Keratinocyte (primary cell): ENCODE measurements at regions not wholly inside any gene's neighbourhood (a gene's known extent, or its start where the extent isn't known, plus 50 kb on each side); places are given as distances from the start of the nearest gene placed in this dataset.

Source experiments
- DNase-seq: peaks from one replicate; pipeline ENCODE4 v3.0.0-alpha.2; 2011; ENCODE audit warnings: low read depth, missing footprints, low spot score
- FAIRE-seq: peaks from 2 replicates; lab custom pipeline; 2011; peaks lifted over from hg19 to GRCh38; lab: Jason Lieb, UNC
- H2AFZ ChIP-seq: 2 replicates; pipeline ENCODE4 v1.6.0; 2012; ENCODE audit warnings: low read length, control low read depth, inconsistent platforms; ENCODE audit not compliant: control insufficient read depth
- H3K27ac ChIP-seq: 2 replicates; pipeline ENCODE4 v1.5.1; 2011; ENCODE audit warnings: low read length; ENCODE audit not compliant: control insufficient read depth, insufficient read depth
- H3K27me3 ChIP-seq: 3 replicates; pipeline ENCODE4 v1.6.0; 2011; ENCODE audit warnings: low read length; ENCODE audit not compliant: control insufficient read depth, insufficient read depth; ENCODE audit errors: extremely low read depth
- H3K36me3 ChIP-seq, 2 experiments: 2 replicates in 1 of 2; 3 replicates in 1 of 2; pipeline ENCODE4 v1.5.1; 2011; ENCODE audit warnings: low read length in 2 of 2, mild to moderate bottlenecking in 1 of 2; ENCODE audit not compliant: control insufficient read depth in 2 of 2, insufficient read depth in 2 of 2; ENCODE audit errors: extremely low read depth in 1 of 2
- H3K4me1 ChIP-seq: 3 replicates; pipeline ENCODE4 v1.5.1; 2011; ENCODE audit warnings: low read length; ENCODE audit not compliant: control insufficient read depth, insufficient read depth; ENCODE audit errors: extremely low read depth
- H3K4me2 ChIP-seq: 3 replicates; pipeline ENCODE4 v1.6.0; 2011; ENCODE audit warnings: low read depth, low read length; ENCODE audit not compliant: control insufficient read depth, insufficient read depth; ENCODE audit errors: extremely low read depth
- H3K4me3 ChIP-seq, 3 experiments: fragments of 200-600 bp in 1 of 3; sonication (generic) in 1 of 3; 2 replicates in 2 of 3; 3 replicates in 1 of 3; pipeline ENCODE4 v1.5.1; 2011 to 2016; ENCODE audit warnings: low read length in 3 of 3, mild to moderate bottlenecking in 3 of 3, control low read depth in 2 of 3, inconsistent platforms in 1 of 3, low read depth in 1 of 3, mixed read lengths in 1 of 3, mixed run types in 1 of 3, moderate library complexity in 1 of 3; ENCODE audit not compliant: control insufficient read depth in 2 of 3, insufficient read depth in 2 of 3; ENCODE audit errors: extremely low read depth in 1 of 3
- H3K79me2 ChIP-seq: 2 replicates; pipeline ENCODE4 v1.6.0; 2012; ENCODE audit warnings: low read length; ENCODE audit not compliant: control insufficient read depth, insufficient read depth
- H3K9ac ChIP-seq: 3 replicates; pipeline ENCODE4 v1.6.0; 2011; ENCODE audit warnings: low read length; ENCODE audit not compliant: control insufficient read depth, insufficient read depth; ENCODE audit errors: extremely low read depth
- H3K9me1 ChIP-seq: 3 replicates; pipeline ENCODE4 v1.6.0; 2011; ENCODE audit warnings: low read length; ENCODE audit not compliant: control insufficient read depth, insufficient read depth; ENCODE audit errors: extremely low read depth
- H3K9me3 ChIP-seq: 2 replicates; pipeline ENCODE4 v1.5.1; 2012; ENCODE audit warnings: low read depth, low read length; ENCODE audit not compliant: control insufficient read depth
- H4K20me1 ChIP-seq: 3 replicates; pipeline ENCODE4 v1.6.0; 2011; ENCODE audit warnings: low read length; ENCODE audit not compliant: control insufficient read depth, insufficient read depth; ENCODE audit errors: extremely low read depth
- CTCF ChIP-seq, 3 experiments: IDR thresholded peaks in 1 of 3; conservative IDR thresholded peaks in 1 of 3; optimal IDR thresholded peaks in 1 of 3; 2 replicates in 2 of 3; 3 replicates in 1 of 3; pipeline versions ENCODE3 to v1.5.1; 2011; ENCODE audit warnings: low read length in 3 of 3, mild to moderate bottlenecking in 3 of 3, moderate library complexity in 2 of 3, control low read depth in 1 of 3, inconsistent platforms in 1 of 3; ENCODE audit not compliant: insufficient read depth in 2 of 3; ENCODE audit errors: extremely low read depth in 1 of 3
- EZH2 ChIP-seq: IDR thresholded peaks from one replicate; pipeline ENCODE4 v1.6.1; 2012; ENCODE audit warnings: inconsistent platforms, mild to moderate bottlenecking, low read length, moderate library complexity
- dilution Hi-C: fragments of 300-500 bp; cut with MboI; formaldehyde crosslinking; loops from one replicate; pipeline ENCODE4 v1.7.0; 2020; ENCODE audit warnings: low sequenced_read_pairs; ENCODE audit not compliant: extremely low pct_ligation_motif_present

DNA sequence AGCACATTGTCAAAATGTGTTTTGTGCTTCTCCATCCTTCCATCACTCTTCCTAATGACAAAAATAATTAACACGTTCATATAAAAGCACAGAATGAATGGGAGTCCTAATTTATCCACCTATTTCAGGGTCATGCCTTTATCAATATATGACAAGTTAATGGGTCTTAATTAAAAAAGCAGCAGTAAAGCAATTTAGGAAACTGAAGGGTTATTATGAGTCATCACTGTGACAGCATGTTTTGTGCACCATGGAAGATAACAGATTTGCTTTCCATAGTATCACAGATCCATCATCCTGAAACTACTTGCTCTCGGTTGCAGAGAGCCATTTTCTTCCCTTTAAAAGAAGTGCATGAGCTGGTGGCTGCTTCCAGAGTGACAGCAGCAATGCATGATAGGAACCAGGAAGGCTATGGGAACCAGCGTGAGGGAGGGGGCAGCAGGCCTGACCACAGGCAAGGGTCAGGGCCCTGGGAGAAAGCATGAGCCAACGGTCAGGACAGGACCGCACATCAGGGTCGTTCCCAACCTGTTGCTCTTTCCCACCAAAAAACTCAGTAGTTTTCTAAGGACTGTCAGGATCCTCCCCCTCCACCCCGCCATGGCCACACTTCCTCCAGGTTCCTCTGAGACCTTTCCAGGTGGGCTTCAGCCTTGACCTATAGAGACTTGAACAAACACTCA is 784.1 kb downstream of the UQCRFS1 start:
- TF ChIP-seq EZH2 (no peak), CTCF (optimal IDR thresholded peaks at IDR 0.05 in 1 of 3, IDR thresholded peaks at IDR 0.05 in 1 of 3, conservative IDR thresholded peaks at IDR 0.05 in 1 of 3; ENCODE audit: extremely low read depth in 1 of 3, insufficient read depth in 2 of 3, low read length in 3 of 3) (no peak)
- Histone ChIP-seq H2AFZ (no peak overlapping the region), H3K36me3 (no peaks in the 10 kb centered on the region), H3K9me1 (no peaks in the 10 kb centered on the region), H3K4me2 (no peak overlapping the region), H3K27me3 (no peaks in the 10 kb centered on the region), H3K27ac (no peak overlapping the region), H3K9me3 (peaks cover 4% of the 10 kb centered on the region), H3K4me1 (no peaks in the 10 kb centered on the region), H3K9ac (no peak overlapping the region), H3K79me2 (no peaks in the 10 kb centered on the region), H4K20me1 (no peaks in the 10 kb centered on the region), H3K4me3 (no peak overlapping the region)
- DNase-seq (no peak), FAIRE-seq (no peak)
- dilution Hi-C loops = no loop called here

- no peak overlapping the region for H3K4me3 ChIP-seq
- no peak overlapping the region for H3K27ac ChIP-seq
- H3K36me3 ChIP-seq = no peaks in the 10 kb centered on the region
- H3K9me1 ChIP-seq = no peaks in the 10 kb centered on the region
- dilution Hi-C loops = no loop called here
- H4K20me1 ChIP-seq = no peaks in the 10 kb centered on the region
- no peaks in the 10 kb centered on the region for H3K4me1 ChIP-seq
- FAIRE-seq = no peak
- no peaks in the 10 kb centered on the region for H3K79me2 ChIP-seq
- no peak overlapping the region for H3K4me2 ChIP-seq
- no peak overlapping the region for H3K9ac ChIP-seq
- no peak overlapping the region for H2AFZ ChIP-seq
- peaks cover 4% of the 10 kb centered on the region for H3K9me3 ChIP-seq
- TF ChIP-seq CTCF (optimal IDR thresholded peaks at IDR 0.05 in 1 of 3, IDR thresholded peaks at IDR 0.05 in 1 of 3, conservative IDR thresholded peaks at IDR 0.05 in 1 of 3; ENCODE audit: extremely low read depth in 1 of 3, insufficient read depth in 2 of 3, low read length in 3 of 3) = no peak
- DNase-seq = no peak
- no peaks in the 10 kb centered on the region for H3K27me3 ChIP-seq
Measured at GRCh38 chr19:28427376-28428083, 785.4 kb downstream of the UQCRFS1 start.
